NCI-H774 (cell line): ENCODE measurements at regions not wholly inside any gene's neighbourhood (a gene's known extent, or its start where the extent isn't known, plus 50 kb on each side); places are given as distances from the start of the nearest gene placed in this dataset.
"Not testable (repeated sequence)": the region's sequence is repeated elsewhere in the genome, so short reads cannot be mapped to it uniquely, and the experiment has no call there.

Experiments used
- DNase-seq: peaks from one replicate; lab custom pipeline; 2025; lab: John Stamatoyannopoulos, UW

GRCh38 chrX:46366381-46367207 is 178.6 kb downstream of the ZNF674 start:
- no peak for DNase-seq

- DNase-seq, result no peak
Measured at GRCh38 chrX:46354481-46354880, 190.7 kb downstream of the ZNF674 start.

GRCh38 chrX:46341767-46342322 is 203.4 kb downstream of the ZNF674 start:
- no peak for DNase-seq

GRCh38 chrX:46340696-46341095 is 204.5 kb downstream of the ZNF674 start:
- no peak for DNase-seq

GRCh38 chrX:46333550-46333949 is 211.7 kb downstream of the ZNF674 start:
- DNase-seq, result no peak

GRCh38 chrX:46330981-46331380 is 214.2 kb downstream of the ZNF674 start:
- DNase-seq, result no peak

- DNase-seq, result no peak
Measured at GRCh38 chrX:46330513-46330912, 214.7 kb downstream of the ZNF674 start.

- DNase-seq, result no peak
Measured at GRCh38 chrX:46328133-46328532, 217.1 kb downstream of the ZNF674 start.

- no peak for DNase-seq
Measured at GRCh38 chrX:46327566-46328115, 217.6 kb downstream of the ZNF674 start.

GRCh38 chrX:46326161-46326560 is 219.1 kb downstream of the ZNF674 start:
- no peak for DNase-seq

- DNase-seq, result no peak
Measured at GRCh38 chrX:46325312-46325877, 219.8 kb downstream of the ZNF674 start.

- no peak for DNase-seq
Measured at GRCh38 chrX:46324166-46324565, 221.1 kb downstream of the ZNF674 start.

GRCh38 chrX:46322929-46323328 is 222.3 kb downstream of the ZNF674 start:
- DNase-seq, result not testable (repeated sequence)

GRCh38 chrX:46321676-46322075 is 223.5 kb downstream of the ZNF674 start:
- no peak for DNase-seq

- DNase-seq, result no peak
Measured at GRCh38 chrX:46319750-46320149, 225.5 kb downstream of the ZNF674 start.

- DNase-seq, result no peak
Measured at GRCh38 chrX:46318551-46318950, 226.7 kb downstream of the ZNF674 start.

- DNase-seq, result no peak
Measured at GRCh38 chrX:46317163-46317562, 228.1 kb downstream of the ZNF674 start.

GRCh38 chrX:46311581-46312120 is 233.6 kb downstream of the ZNF674 start:
- DNase-seq, result no peak

GRCh38 chrX:46310815-46311497 is 234.3 kb downstream of the ZNF674 start:
- DNase-seq, result no peak

- DNase-seq, result no peak
Measured at GRCh38 chrX:46308110-46308509, 237.1 kb downstream of the ZNF674 start.

GRCh38 chrX:46306103-46306502 is 239.1 kb downstream of the ZNF674 start:
- DNase-seq, result no peak

GRCh38 chrX:46305431-46305830 is 239.8 kb downstream of the ZNF674 start:
- DNase-seq, result no peak
